ENCODE measurements at regions not wholly inside any gene's neighbourhood (a gene's known extent, or its start where the extent isn't known, plus 50 kb on each side); places are given as distances from the start of the nearest gene placed in this dataset.

GRCh38 chr15:77859491-77860060 lies 217.9 kb downstream of the TBC1D2B start:
- peak overlapping the region; percentile 44 for H3K27ac Mint-ChIP-seq
- peaks cover 19 to 39% of the 10 kb centered on the region in 2 donors for H3K27me3 Mint-ChIP-seq
- H3K36me3 Mint-ChIP-seq = no peaks in the 10 kb centered on the region
- DNase-seq = no peak
- peak; percentile 14 to 19 for ATAC-seq (replicated peaks)
- no peak overlapping the region for H3K4me3 Mint-ChIP-seq
- no peaks in the 10 kb centered on the region for H3K9me3 Mint-ChIP-seq
- H3K4me1 Mint-ChIP-seq = peaks cover 6 to 7% of the 10 kb centered on the region in 2 donors

- no peaks in the 10 kb centered on the region for H3K36me3 Mint-ChIP-seq
- H3K27me3 Mint-ChIP-seq = peaks cover 22 to 35% of the 10 kb centered on the region in 2 donors
- DNase-seq (no peak), ATAC-seq (replicated peaks) (peak; percentile 49 to 74)
- no peaks in the 10 kb centered on the region for H3K9me3 Mint-ChIP-seq
- H3K27ac Mint-ChIP-seq = peak overlapping the region; percentile 80
- H3K4me1 Mint-ChIP-seq = peaks cover 6 to 7% of the 10 kb centered on the region in 2 donors
- no peak overlapping the region for H3K4me3 Mint-ChIP-seq
Measured at GRCh38 chr15:77858792-77859490, 218.6 kb downstream of the TBC1D2B start.

GRCh38 chr15:77857419-77857818 lies 220.1 kb downstream of the TBC1D2B start:
- H3K9me3 Mint-ChIP-seq = no peaks in the 10 kb centered on the region

GRCh38 chr15:77856705-77857346 lies 220.7 kb downstream of the TBC1D2B start:
- Mint-ChIP-seq H3K27me3 (peaks cover 16 to 18% of the 10 kb centered on the region in 2 donors), H3K27ac (no peak overlapping the region), H3K4me3 (no peak overlapping the region), H3K9me3 (no peaks in the 10 kb centered on the region), H3K36me3 (no peaks in the 10 kb centered on the region), H3K4me1 (peaks cover 6 to 7% of the 10 kb centered on the region in 2 donors)
- no peak for DNase-seq
- ATAC-seq (replicated peaks) = no peak

More at GRCh38 chr15:77857419-77857818, 220.1 kb downstream of the TBC1D2B start:
- no peak overlapping the region for H3K27ac Mint-ChIP-seq
- peaks cover 15 to 21% of the 10 kb centered on the region in 2 donors for H3K27me3 Mint-ChIP-seq
- no peaks in the 10 kb centered on the region for H3K36me3 Mint-ChIP-seq
- no peak overlapping the region for H3K4me3 Mint-ChIP-seq
- H3K4me1 Mint-ChIP-seq = peaks cover 6 to 7% of the 10 kb centered on the region in 2 donors
- DNase-seq (no peak), ATAC-seq (replicated peaks) (no peak)

GRCh38 chr15:77855871-77856270 lies 221.6 kb downstream of the TBC1D2B start:
- Mint-ChIP-seq H3K9me3 (no peaks in the 10 kb centered on the region), H3K4me1 (peaks cover 6 to 7% of the 10 kb centered on the region in 2 donors), H3K4me3 (no peak overlapping the region), H3K36me3 (no peaks in the 10 kb centered on the region), H3K27me3 (peaks cover 19 to 25% of the 10 kb centered on the region in 2 donors), H3K27ac (no peak overlapping the region)
- DNase-seq = no peak
- no peak for ATAC-seq (replicated peaks)

GRCh38 chr15:77854980-77855379 lies 222.3 kb upstream of the LINGO1 start:
- ATAC-seq (replicated peaks) (no peak), DNase-seq (no peak)
- H3K4me3 Mint-ChIP-seq = no peak overlapping the region

GRCh38 chr15:77853910-77854309 lies 221.2 kb upstream of the LINGO1 start:
- ATAC-seq (replicated peaks) = no peak
- Mint-ChIP-seq H3K36me3 (peaks cover 0 to 3% of the 10 kb centered on the region in 2 donors), H3K9me3 (peaks cover 4 to 7% of the 10 kb centered on the region in 2 donors), H3K4me3 (no peak overlapping the region), H3K27ac (no peak overlapping the region), H3K27me3 (peaks cover 14 to 34% of the 10 kb centered on the region in 2 donors), H3K4me1 (peaks cover 4 to 5% of the 10 kb centered on the region in 2 donors)
- no peak for DNase-seq

More at GRCh38 chr15:77854980-77855379, 222.3 kb upstream of the LINGO1 start:
- Mint-ChIP-seq H3K4me1 (peaks cover 6 to 7% of the 10 kb centered on the region in 2 donors), H3K36me3 (peaks cover 0 to 1% of the 10 kb centered on the region in 2 donors), H3K9me3 (peaks cover 3 to 5% of the 10 kb centered on the region in 2 donors), H3K27ac (no peak overlapping the region), H3K27me3 (peaks cover 19 to 30% of the 10 kb centered on the region in 2 donors)

- H3K4me1 Mint-ChIP-seq = no peaks in the 10 kb centered on the region
- no peak overlapping the region for H3K27ac Mint-ChIP-seq
- peaks cover 0 to 3% of the 10 kb centered on the region in 2 donors for H3K36me3 Mint-ChIP-seq
- DNase-seq (no peak), ATAC-seq (replicated peaks) (no peak)
- H3K27me3 Mint-ChIP-seq = peaks cover 17 to 37% of the 10 kb centered on the region in 2 donors
- peaks cover 6 to 7% of the 10 kb centered on the region in 2 donors for H3K9me3 Mint-ChIP-seq
- H3K4me3 Mint-ChIP-seq = no peak overlapping the region
Measured at GRCh38 chr15:77853008-77853328, 220.3 kb upstream of the LINGO1 start.

GRCh38 chr15:77852241-77853007 lies 219.7 kb upstream of the LINGO1 start:
- Mint-ChIP-seq H3K9me3 (peaks cover 6 to 7% of the 10 kb centered on the region in 2 donors), H3K27ac (no peak overlapping the region), H3K4me3 (no peak overlapping the region), H3K4me1 (no peaks in the 10 kb centered on the region), H3K27me3 (peaks cover 20 to 39% of the 10 kb centered on the region in 2 donors), H3K36me3 (peaks cover 0 to 3% of the 10 kb centered on the region in 2 donors)
- ATAC-seq (replicated peaks) = no peak
- no peak for DNase-seq

- ATAC-seq (replicated peaks) (no peak), DNase-seq (no peak)
- H3K27me3 Mint-ChIP-seq = peaks cover 22 to 46% of the 10 kb centered on the region in 2 donors
- no peak overlapping the region for H3K4me3 Mint-ChIP-seq
- no peaks in the 10 kb centered on the region for H3K4me1 Mint-ChIP-seq
- H3K36me3 Mint-ChIP-seq = peaks cover 0 to 3% of the 10 kb centered on the region in 2 donors
- peaks cover 7 to 9% of the 10 kb centered on the region in 2 donors for H3K9me3 Mint-ChIP-seq
- no peak overlapping the region for H3K27ac Mint-ChIP-seq
Measured at GRCh38 chr15:77851691-77852090, 219.0 kb upstream of the LINGO1 start.

- H3K27me3 Mint-ChIP-seq = peaks cover 26 to 49% of the 10 kb centered on the region in 2 donors
Measured at GRCh38 chr15:77851086-77851485, 218.4 kb upstream of the LINGO1 start.

GRCh38 chr15:77846986-77847385 lies 214.3 kb upstream of the LINGO1 start:
- Mint-ChIP-seq H3K36me3 (peaks cover 8 to 13% of the 10 kb centered on the region in 2 donors), H3K27me3 (peaks cover 37 to 40% of the 10 kb centered on the region in 2 donors), H3K9me3 (peaks cover 16 to 24% of the 10 kb centered on the region in 2 donors), H3K4me1 (peaks cover 3 to 10% of the 10 kb centered on the region in 2 donors), H3K27ac (no peak overlapping the region), H3K4me3 (no peak overlapping the region)
- ATAC-seq (replicated peaks) (no peak), DNase-seq (no peak)

More at GRCh38 chr15:77851086-77851485, 218.4 kb upstream of the LINGO1 start:
- ATAC-seq (replicated peaks) (no peak), DNase-seq (no peak)
- Mint-ChIP-seq H3K27ac (no peak overlapping the region), H3K9me3 (peaks cover 7 to 12% of the 10 kb centered on the region in 2 donors), H3K36me3 (peaks cover 2 to 3% of the 10 kb centered on the region in 2 donors), H3K4me3 (no peak overlapping the region), H3K4me1 (no peaks in the 10 kb centered on the region)

GRCh38 chr15:77846360-77846759 lies 213.6 kb upstream of the LINGO1 start:
- Mint-ChIP-seq H3K27ac (no peak overlapping the region), H3K36me3 (peaks cover 8 to 13% of the 10 kb centered on the region in 2 donors), H3K9me3 (peaks cover 16 to 24% of the 10 kb centered on the region in 2 donors), H3K4me3 (no peak overlapping the region), H3K4me1 (peaks cover 3 to 10% of the 10 kb centered on the region in 2 donors), H3K27me3 (peaks cover 34 to 41% of the 10 kb centered on the region in 2 donors)
- DNase-seq (no peak), ATAC-seq (replicated peaks) (no peak)
